ENCODE measurements at regions not wholly inside any gene's neighbourhood (a gene's known extent, or its start where the extent isn't known, plus 50 kb on each side); places are given as distances from the start of the nearest gene placed in this dataset.

DNA sequence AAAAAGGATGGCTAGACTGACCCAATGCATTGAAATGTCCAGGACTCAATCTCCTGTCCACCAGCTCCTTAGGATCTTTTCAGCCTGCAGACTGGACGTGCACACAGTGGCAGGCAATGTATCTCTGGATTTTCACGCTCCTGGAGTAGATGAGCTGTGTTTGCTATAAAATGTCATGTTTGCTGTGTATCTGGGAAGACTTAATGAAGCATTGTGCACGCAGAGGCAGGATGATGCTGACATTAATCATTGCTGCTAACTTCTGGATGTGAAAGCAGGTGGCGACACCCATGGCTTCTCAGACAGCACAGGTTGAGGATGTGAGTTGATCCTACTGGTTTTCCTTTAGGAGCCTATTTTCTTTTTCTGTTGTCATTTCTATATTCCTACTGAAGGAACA is 133.1 kb upstream of the PCSK2 start:
- DNase-seq (ENCODE audit: low read depth): no peak
- no peak overlapping the region for H3K4me3 ChIP-seq (replicated peaks; ENCODE audit: low read depth, low read length)
- TF ChIP-seq CTCF (IDR thresholded peaks at IDR 0.05; ENCODE audit: low read length, missing control alignments): no peak

- DNase-seq (ENCODE audit: low read depth): no peak
- TF ChIP-seq CTCF (IDR thresholded peaks at IDR 0.05; ENCODE audit: low read length, missing control alignments): no peak
- H3K4me3 ChIP-seq (replicated peaks; ENCODE audit: low read depth, low read length): no peak overlapping the region
These were observed 129.2 kb upstream of the PCSK2 start for GRCh38 chr20:17097603-17098002.

- no peak overlapping the region for H3K4me3 ChIP-seq (replicated peaks; ENCODE audit: low read depth, low read length)
- no peak for DNase-seq (ENCODE audit: low read depth)
- TF ChIP-seq CTCF (IDR thresholded peaks at IDR 0.05; ENCODE audit: low read length, missing control alignments): no peak
These were observed 126.3 kb upstream of the PCSK2 start for GRCh38 chr20:17100506-17100905.

DNA sequence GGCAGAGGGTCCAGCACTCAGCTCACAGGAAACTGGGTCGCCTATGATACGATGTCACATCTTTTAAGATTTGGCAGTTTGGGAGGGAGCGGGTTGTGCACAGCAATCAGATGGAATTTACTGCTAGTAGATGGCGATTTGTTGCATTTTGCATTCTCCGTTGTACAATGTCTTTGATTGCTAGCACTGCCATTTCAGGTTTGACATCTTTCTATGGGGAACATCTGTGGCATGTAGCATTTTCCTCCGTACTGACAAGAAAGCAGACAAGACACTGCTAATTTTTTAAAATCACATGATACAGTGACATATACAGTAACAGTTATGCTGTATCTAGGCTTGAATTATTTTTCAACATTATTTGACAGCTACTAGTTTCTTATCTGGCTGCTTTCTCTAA is 119.7 kb upstream of the PCSK2 start:
- no peak for TF ChIP-seq CTCF (IDR thresholded peaks at IDR 0.05; ENCODE audit: low read length, missing control alignments)
- DNase-seq (ENCODE audit: low read depth): no peak

DNA sequence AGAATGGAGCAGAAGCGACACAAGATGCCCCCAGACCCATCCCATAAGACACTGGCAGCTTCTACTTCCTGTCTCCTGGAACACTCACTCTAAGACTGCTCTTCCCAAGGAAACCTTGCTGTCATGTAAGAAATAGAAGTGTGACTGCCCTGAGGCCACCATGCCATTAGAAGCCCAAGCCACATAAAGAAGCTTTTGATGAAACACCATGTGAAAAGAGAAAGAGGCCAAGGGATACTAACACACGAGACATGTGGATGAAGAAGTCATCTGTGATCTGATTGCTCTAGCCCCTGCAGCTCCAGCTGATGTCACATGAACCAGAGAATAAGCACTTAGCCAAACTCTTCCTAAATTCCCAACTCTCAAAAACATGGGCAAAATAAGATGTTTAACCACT is 117.9 kb upstream of the PCSK2 start:
- no peak for TF ChIP-seq CTCF (IDR thresholded peaks at IDR 0.05; ENCODE audit: low read length, missing control alignments)
- DNase-seq (ENCODE audit: low read depth): no peak
- H3K4me3 ChIP-seq (replicated peaks; ENCODE audit: low read depth, low read length): no peak overlapping the region

More for the DNA sequence above, 119.7 kb upstream of the PCSK2 start:
- no peak overlapping the region for H3K4me3 ChIP-seq (replicated peaks; ENCODE audit: low read depth, low read length)

DNA sequence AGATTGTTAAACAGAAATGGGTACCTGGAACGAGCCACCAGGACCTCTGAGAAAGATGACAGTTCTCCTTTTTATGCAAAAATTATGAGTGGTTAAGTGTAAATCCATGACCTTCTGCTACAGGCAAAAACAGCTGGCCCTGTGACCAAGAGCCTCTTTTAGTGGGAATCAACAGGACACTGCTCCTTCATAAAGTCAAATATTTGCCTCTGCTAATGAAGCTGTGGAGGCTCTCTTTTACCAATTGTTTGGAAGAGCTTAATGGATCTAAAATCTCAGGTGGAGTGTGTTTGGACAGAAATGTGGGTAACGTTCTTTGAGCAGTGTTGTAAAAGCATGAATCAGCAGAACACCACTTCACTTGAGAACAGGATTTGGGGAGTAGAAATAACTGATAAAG is 117.5 kb upstream of the PCSK2 start:
- no peak for DNase-seq (ENCODE audit: low read depth)
- H3K4me3 ChIP-seq (replicated peaks; ENCODE audit: low read depth, low read length): no peak overlapping the region
- no peak for TF ChIP-seq CTCF (IDR thresholded peaks at IDR 0.05; ENCODE audit: low read length, missing control alignments)

GRCh38 chr20:17128206-17128605 is 98.6 kb upstream of the PCSK2 start:
- no peak for TF ChIP-seq CTCF (IDR thresholded peaks at IDR 0.05; ENCODE audit: low read length, missing control alignments)
- H3K4me3 ChIP-seq (replicated peaks; ENCODE audit: low read depth, low read length): no peak overlapping the region

More at GRCh38 chr20:17128206-17128605, 98.6 kb upstream of the PCSK2 start:
- no peak for DNase-seq (ENCODE audit: low read depth)
